ENCODE measurements at regions not wholly inside any gene's neighbourhood (a gene's known extent, or its start where the extent isn't known, plus 50 kb on each side); places are given as distances from the start of the nearest gene placed in this dataset.

GRCh38 chr13:57087006-57087405 lies 53.7 kb upstream of the PRR20A start:
- Histone ChIP-seq H3K27me3 (no peaks in the 10 kb centered on the region), H3K27ac (no peak overlapping the region), H3K36me3 (replicated peaks in 1 of 2) (no peaks in the 10 kb centered on the region), H3K9me3 (replicated peaks in 1 of 3) (no peaks in the 10 kb centered on the region), H3K4me3 (no peak overlapping the region), H3K4me1 (replicated peaks in 1 of 2) (no peaks in the 10 kb centered on the region)
- DNase-seq: no peak
- WGBS, 4 donors: 72 to 77% (median 76%) methylated on average over 2 of the region's 2 CpGs
- intact Hi-C loops (cut with DNase I): no loop called here
- TF ChIP-seq CTCF (IDR thresholded peaks at IDR 0.05): no peak
- TF ChIP-seq POLR2A (IDR thresholded peaks at IDR 0.05): no peak

MicroRNAs encoded in the stretch of these regions (microRNA counts, 767-probe panel; counts per million panel counts)
- microRNA hsa-miR-1297: 0 counts per million in 2 donors

Small RNAs in the stretch of these regions (microRNA-seq; reads per million reads assigned to microRNA genes)
- gene MIR1297: 0 to 0.45 (median 0) reads per million in 3 donors
- 0 reads per million in 3 donors for gene MIR5007

Small RNAs in the stretch of these regions (small RNA-seq; reads per million reads assigned to genes)
- gene MIR5007 (0 reads per million in 2 donors), gene RF02271 (0 reads per million in 2 donors)
